GM21717 (cell line): ENCODE measurements at regions not wholly inside any gene's neighbourhood (a gene's known extent, or its start where the extent isn't known, plus 50 kb on each side); places are given as distances from the start of the nearest gene placed in this dataset.

Source experiments
- ATAC-seq: cut with Tn5 transposase; IDR thresholded peaks from one replicate; pipeline ENCODE4 v1.9.1; 2021; ENCODE audit warnings: mild to moderate bottlenecking, moderate library complexity; ENCODE audit not compliant: unreplicated experiment

GRCh38 chr13:106702505-106702904 lies 134.6 kb upstream of the ARGLU1 start:
- ATAC-seq, result no peak

GRCh38 chr13:106701771-106702341 lies 133.9 kb upstream of the ARGLU1 start:
- ATAC-seq, result no peak

GRCh38 chr13:106700439-106700838 lies 132.5 kb upstream of the ARGLU1 start:
- ATAC-seq, result no peak

GRCh38 chr13:106700007-106700406 lies 132.1 kb upstream of the ARGLU1 start:
- no peak for ATAC-seq

- no peak for ATAC-seq
Measured at GRCh38 chr13:106699311-106699710, 131.4 kb upstream of the ARGLU1 start.

- no peak for ATAC-seq
Measured at GRCh38 chr13:106696719-106697118, 128.8 kb upstream of the ARGLU1 start.

- no peak for ATAC-seq
Measured at GRCh38 chr13:106696140-106696539, 128.2 kb upstream of the ARGLU1 start.

GRCh38 chr13:106695139-106695538 lies 127.2 kb upstream of the ARGLU1 start:
- no peak for ATAC-seq

- ATAC-seq, result no peak
Measured at GRCh38 chr13:106691861-106692260, 123.9 kb upstream of the ARGLU1 start.

GRCh38 chr13:106691341-106691740 lies 123.4 kb upstream of the ARGLU1 start:
- no peak for ATAC-seq

- ATAC-seq, result no peak
Measured at GRCh38 chr13:106690779-106691178, 122.8 kb upstream of the ARGLU1 start.

GRCh38 chr13:106689906-106690305 lies 122.0 kb upstream of the ARGLU1 start:
- no peak for ATAC-seq

GRCh38 chr13:106688940-106689339 lies 121.0 kb upstream of the ARGLU1 start:
- no peak for ATAC-seq

- ATAC-seq, result no peak
Measured at GRCh38 chr13:106686163-106686562, 118.2 kb upstream of the ARGLU1 start.

GRCh38 chr13:106685143-106685542 lies 117.2 kb upstream of the ARGLU1 start:
- ATAC-seq, result no peak

- ATAC-seq, result no peak
Measured at GRCh38 chr13:106683918-106684317, 116.0 kb upstream of the ARGLU1 start.

GRCh38 chr13:106683179-106683578 lies 115.2 kb upstream of the ARGLU1 start:
- ATAC-seq, result no peak

GRCh38 chr13:106681997-106682396 lies 114.1 kb upstream of the ARGLU1 start:
- no peak for ATAC-seq

- ATAC-seq, result no peak
Measured at GRCh38 chr13:106681536-106681935, 113.6 kb upstream of the ARGLU1 start.

- no peak for ATAC-seq
Measured at GRCh38 chr13:106680796-106681472, 113.0 kb upstream of the ARGLU1 start.

- ATAC-seq, result no peak
Measured at GRCh38 chr13:106678646-106679418, 110.9 kb upstream of the ARGLU1 start.

- ATAC-seq, result no peak
Measured at GRCh38 chr13:106675311-106675710, 107.4 kb upstream of the ARGLU1 start.
